GM12891 (cell line): ENCODE measurements at regions not wholly inside any gene's neighbourhood (a gene's known extent, or its start where the extent isn't known, plus 50 kb on each side); places are given as distances from the start of the nearest gene placed in this dataset.
"Not testable (repeated sequence)": the region's sequence is repeated elsewhere in the genome, so short reads cannot be mapped to it uniquely, and the experiment has no call there.

Experiments
- POLR2A ChIP-seq: IDR thresholded peaks from 2 replicates; pipeline ENCODE4 v1.6.1; 2011; ENCODE audit warnings: low read depth, low read length, control low read depth
- POLR2AphosphoS5 ChIP-seq: IDR thresholded peaks from 2 replicates; pipeline ENCODE4 v1.6.1; 2011; ENCODE audit warnings: low read depth, low read length, control low read depth
- SPI1 ChIP-seq: IDR thresholded peaks from 2 replicates; pipeline ENCODE4 v1.6.1; 2011; ENCODE audit warnings: low read depth, low read length, control low read depth
- TAF1 ChIP-seq: IDR thresholded peaks from 2 replicates; pipeline ENCODE4 v1.6.1; 2011; ENCODE audit warnings: low read depth, low read length, control low read depth

DNA sequence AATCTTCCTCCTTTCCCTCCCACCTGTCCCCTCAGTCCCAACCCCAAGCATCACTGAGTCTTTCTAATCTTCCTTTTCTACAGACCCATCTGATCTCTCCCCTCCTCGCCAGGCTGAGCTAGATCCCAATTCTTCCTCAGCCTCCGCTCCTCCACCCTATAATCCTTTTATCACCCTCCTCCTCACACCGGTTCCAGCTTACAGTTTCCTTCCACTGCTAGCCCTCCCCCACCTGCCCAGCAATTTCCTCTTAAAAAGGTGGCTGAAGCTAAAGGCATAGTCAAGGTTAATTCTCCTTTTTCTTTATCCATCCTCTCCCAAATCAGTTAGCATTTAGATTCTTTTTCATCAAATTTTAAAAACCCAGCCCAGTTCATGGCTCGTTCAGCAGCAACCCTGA, 470.6 kb upstream of the NUDT12 start:
- TF ChIP-seq POLR2AphosphoS5, POLR2A, TAF1, SPI1: not testable (repeated sequence)
